ENCODE measurements at regions not wholly inside any gene's neighbourhood (a gene's known extent, or its start where the extent isn't known, plus 50 kb on each side); places are given as distances from the start of the nearest gene placed in this dataset.

GRCh38 chr4:54499308-54500074 is 158.3 kb upstream of the KIT start:
- TF ChIP-seq, protein P1, sequence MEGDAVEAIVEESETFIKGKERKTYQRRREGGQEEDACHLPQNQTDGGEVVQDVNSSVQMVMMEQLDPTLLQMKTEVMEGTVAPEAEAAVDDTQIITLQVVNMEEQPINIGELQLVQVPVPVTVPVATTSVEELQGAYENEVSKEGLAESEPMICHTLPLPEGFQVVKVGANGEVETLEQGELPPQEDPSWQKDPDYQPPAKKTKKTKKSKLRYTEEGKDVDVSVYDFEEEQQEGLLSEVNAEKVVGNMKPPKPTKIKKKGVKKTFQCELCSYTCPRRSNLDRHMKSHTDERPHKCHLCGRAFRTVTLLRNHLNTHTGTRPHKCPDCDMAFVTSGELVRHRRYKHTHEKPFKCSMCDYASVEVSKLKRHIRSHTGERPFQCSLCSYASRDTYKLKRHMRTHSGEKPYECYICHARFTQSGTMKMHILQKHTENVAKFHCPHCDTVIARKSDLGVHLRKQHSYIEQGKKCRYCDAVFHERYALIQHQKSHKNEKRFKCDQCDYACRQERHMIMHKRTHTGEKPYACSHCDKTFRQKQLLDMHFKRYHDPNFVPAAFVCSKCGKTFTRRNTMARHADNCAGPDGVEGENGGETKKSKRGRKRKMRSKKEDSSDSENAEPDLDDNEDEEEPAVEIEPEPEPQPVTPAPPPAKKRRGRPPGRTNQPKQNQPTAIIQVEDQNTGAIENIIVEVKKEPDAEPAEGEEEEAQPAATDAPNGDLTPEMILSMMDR (IDR thresholded peaks at IDR 0.05; ENCODE audit: low read depth, low read length), result no peak
- H3K9me3 ChIP-seq (ENCODE audit: low read depth), result no peaks in the 10 kb centered on the region
- no peak overlapping the region for H3K27ac ChIP-seq
- H3K4me3 ChIP-seq, result no peak overlapping the region
- H3K36me3 ChIP-seq, result no peaks in the 10 kb centered on the region
- DNase-seq (ENCODE audit: low read depth in 1 of 2, low spot score in 1 of 2), result no peak
- H3K4me1 ChIP-seq (ENCODE audit: low read depth), result peaks cover 6% of the 10 kb centered on the region
- H3K27me3 ChIP-seq, result no peaks in the 10 kb centered on the region

GRCh38 chr4:54505362-54505761 is 152.4 kb upstream of the KIT start:
- Histone ChIP-seq H3K4me3 (no peak overlapping the region), H3K4me1 (ENCODE audit: low read depth) (no peaks in the 10 kb centered on the region), H3K27ac (no peak overlapping the region), H3K36me3 (no peaks in the 10 kb centered on the region), H3K27me3 (no peaks in the 10 kb centered on the region), H3K9me3 (ENCODE audit: low read depth) (no peaks in the 10 kb centered on the region)
- TF ChIP-seq, protein P1 (IDR thresholded peaks at IDR 0.05; ENCODE audit: low read depth, low read length), result no peak
- DNase-seq (ENCODE audit: low read depth in 1 of 2, low spot score in 1 of 2), result no peak

- DNase-seq (ENCODE audit: low read depth in 1 of 2, low spot score in 1 of 2), result no peak
- no peak overlapping the region for H3K27ac ChIP-seq
- H3K4me1 ChIP-seq (ENCODE audit: low read depth), result no peaks in the 10 kb centered on the region
These were observed 151.8 kb upstream of the KIT start for GRCh38 chr4:54505996-54506395.

DNA sequence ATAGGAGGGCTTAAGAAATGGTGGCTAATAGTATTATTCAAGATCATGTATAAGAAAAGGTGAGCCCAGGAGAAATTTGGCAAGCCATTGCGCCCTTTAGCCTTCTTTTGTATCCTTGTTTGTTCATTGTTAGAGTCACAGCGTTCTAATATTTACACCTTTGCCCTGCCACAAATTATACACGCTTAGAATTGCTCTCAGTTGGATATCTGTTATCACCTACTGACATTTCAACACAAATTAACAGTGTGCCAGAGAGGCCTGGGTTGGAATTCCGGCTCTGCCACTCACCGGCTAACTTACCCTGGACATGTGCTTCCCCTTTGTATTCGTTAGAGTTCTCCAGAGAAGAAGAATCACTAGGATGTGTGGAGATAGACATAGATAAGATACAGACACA is 148.7 kb upstream of the KIT start:
- no peaks in the 10 kb centered on the region for H3K4me1 ChIP-seq (ENCODE audit: low read depth)
- DNase-seq (ENCODE audit: low read depth in 1 of 2, low spot score in 1 of 2), result no peak
- H3K27me3 ChIP-seq, result no peaks in the 10 kb centered on the region
- no peak overlapping the region for H3K27ac ChIP-seq
- no peaks in the 10 kb centered on the region for H3K9me3 ChIP-seq (ENCODE audit: low read depth)
- no peak overlapping the region for H3K4me3 ChIP-seq
- TF ChIP-seq, protein P1 (IDR thresholded peaks at IDR 0.05; ENCODE audit: low read depth, low read length), result no peak
- H3K36me3 ChIP-seq, result no peaks in the 10 kb centered on the region

More at GRCh38 chr4:54505996-54506395, 151.8 kb upstream of the KIT start:
- Histone ChIP-seq H3K27me3 (no peaks in the 10 kb centered on the region), H3K4me3 (no peak overlapping the region), H3K9me3 (ENCODE audit: low read depth) (no peaks in the 10 kb centered on the region), H3K36me3 (no peaks in the 10 kb centered on the region)
- TF ChIP-seq, protein P1 (IDR thresholded peaks at IDR 0.05; ENCODE audit: low read depth, low read length), result no peak

- TF ChIP-seq, protein P1 (IDR thresholded peaks at IDR 0.05; ENCODE audit: low read depth, low read length), result no peak
- no peaks in the 10 kb centered on the region for H3K27me3 ChIP-seq
- no peak overlapping the region for H3K4me3 ChIP-seq
- peak in 1 of 2 donors; percentile 81 for DNase-seq (ENCODE audit: low read depth in 1 of 2, low spot score in 1 of 2)
- H3K36me3 ChIP-seq, result no peaks in the 10 kb centered on the region
- H3K27ac ChIP-seq, result no peak overlapping the region
- H3K9me3 ChIP-seq (ENCODE audit: low read depth), result no peaks in the 10 kb centered on the region
- peaks cover 18% of the 10 kb centered on the region for H3K4me1 ChIP-seq (ENCODE audit: low read depth)
These were observed 144.6 kb upstream of the KIT start for GRCh38 chr4:54513204-54513603.

All from cardiac muscle cell (in vitro differentiated cells and primary cell).